HCT116 (cell line): ENCODE measurements at regions not wholly inside any gene's neighbourhood (a gene's known extent, or its start where the extent isn't known, plus 50 kb on each side); places are given as distances from the start of the nearest gene placed in this dataset.

Source experiments
- ATAC-seq: fragments of 200-7000 bp; cut with Tn5 transposase; 2 replicates; pipeline ENCODE4 v1.9.1; 2020; ENCODE audit warnings: mild to moderate bottlenecking, moderate library complexity
- BruUV-seq: library from RNA; stranded (reverse); fragments of 400-500 nt; replicated peaks from 2 replicates; lab custom pipeline; 2021; lab: Mats Ljungman, UMichigan
- CTCF ChIA-PET: fragments of 300-600 bp; sonication (Branson Sonifier 250); formaldehyde crosslinking; loops from one replicate; lab custom pipeline; 2021; ENCODE audit warnings: antibody characterized with exemption; lab: Charles Lee
- POLR2A ChIA-PET: fragments of 300-600, 350-600 bp; sonication (Branson Sonifier 250); formaldehyde crosslinking; loops from one replicate; lab custom pipeline; 2021; ENCODE audit warnings: antibody characterized with exemption; lab: Charles Lee
- RAD21 ChIA-PET, 2 experiments: fragments of 300-600 bp; sonication (Branson Sonifier 250); formaldehyde crosslinking; loops; one replicate each; lab custom pipeline; 2023; ENCODE audit warnings: low total read pairs in 2 of 2; ENCODE audit not compliant: uncharacterized antibody in 2 of 2, unreplicated experiment in 2 of 2, low non-redundant PET in 1 of 2; lab: Charles Lee
- DNase-seq: peaks from one replicate; pipeline ENCODE4 v3.0.0-alpha.2; 2010; ENCODE audit warnings: low read depth, low spot score
- H2AFZ ChIP-seq: fragments of 200-600 bp; shearing (Covaris generic), sonication (generic); 2 replicates; pipeline ENCODE4 v1.6.1; 2017; ENCODE audit warnings: low read depth, mixed run types, mixed read lengths, antibody characterized with exemption, low read length; ENCODE audit not compliant: poor library complexity, severe bottlenecking
- H3K27ac ChIP-seq: 2 replicates; pipeline ENCODE4 v1.5.1; 2012; ENCODE audit warnings: low read depth, low read length
- H3K27me3 ChIP-seq: fragments of 200-600 bp; sonication (generic); 2 replicates; pipeline ENCODE4 v1.6.1; 2016; ENCODE audit warnings: mixed run types, low read length, mixed read lengths; ENCODE audit not compliant: insufficient read depth
- H3K36me3 ChIP-seq, 2 experiments: fragments of 200-500 bp in 1 of 2; fragments of 200-600 bp in 1 of 2; sonication (Bioruptor generic) in 1 of 2; sonication (generic) in 1 of 2; 2 replicates each; pipeline versions ENCODE4 v1.5.1 to v1.6.1; 2014 to 2016; ENCODE audit warnings: low read length in 2 of 2, inconsistent platforms in 1 of 2, mixed read lengths in 1 of 2, mixed run types in 1 of 2; ENCODE audit not compliant: insufficient read depth in 2 of 2, control insufficient read depth in 1 of 2
- H3K4me1 ChIP-seq, 2 experiments: fragments of 200-600 bp in 1 of 2; sonication (generic) in 1 of 2; 2 replicates each; pipeline versions ENCODE4 v1.5.1 to v1.6.1; 2012 to 2017; ENCODE audit warnings: low read length in 2 of 2, inconsistent platforms in 1 of 2, mild to moderate bottlenecking in 1 of 2, mixed read lengths in 1 of 2, mixed run types in 1 of 2, moderate library complexity in 1 of 2; ENCODE audit not compliant: insufficient read depth in 2 of 2, control insufficient read depth in 1 of 2
- H3K4me2 ChIP-seq: fragments of 200-600 bp; sonication (generic); 2 replicates; pipeline ENCODE4 v1.6.1; 2017; ENCODE audit warnings: mixed run types, low read length, mixed read lengths
- H3K4me3 ChIP-seq, 2 experiments: fragments of 200-600 bp in 1 of 2; sonication (generic) in 1 of 2; replicated peaks in 1 of 2; 2 replicates each; pipeline ENCODE4 v1.5.1; 2011 to 2016; ENCODE audit warnings: low read length in 2 of 2, control low read depth in 1 of 2, low read depth in 1 of 2, mild to moderate bottlenecking in 1 of 2, mixed read lengths in 1 of 2, mixed run types in 1 of 2
- H3K79me2 ChIP-seq: fragments of 200-600 bp; sonication (generic); 2 replicates; pipeline ENCODE4 v1.6.1; 2017; ENCODE audit warnings: mild to moderate bottlenecking, mixed run types, low read length, moderate library complexity, mixed read lengths; ENCODE audit not compliant: insufficient read depth
- H3K9ac ChIP-seq: fragments of 200-600 bp; sonication (generic); 2 replicates; pipeline ENCODE4 v1.6.1; 2016; ENCODE audit warnings: low read length, mixed read lengths
- H3K9me2 ChIP-seq: fragments of 200-600 bp; sonication (generic), shearing (Covaris generic); 2 replicates; pipeline ENCODE4 v1.6.1; 2017; ENCODE audit warnings: mixed run types, mild to moderate bottlenecking, moderate library complexity; ENCODE audit not compliant: insufficient read depth
- H3K9me3 ChIP-seq, 2 experiments: fragments of 200-500 bp in 1 of 2; fragments of 200-600 bp in 1 of 2; sonication (Bioruptor generic) in 1 of 2; sonication (generic) in 1 of 2; 2 replicates each; pipeline ENCODE4 v1.6.1; 2014 to 2017; ENCODE audit warnings: low read length in 2 of 2, mixed read lengths in 2 of 2, inconsistent platforms in 1 of 2, low read depth in 1 of 2, mild to moderate bottlenecking in 1 of 2, mixed run types in 1 of 2, moderate library complexity in 1 of 2; ENCODE audit not compliant: control insufficient read depth in 1 of 2, insufficient read depth in 1 of 2
- H4K20me1 ChIP-seq: fragments of 200-600 bp; sonication (generic), shearing (Covaris generic); 2 replicates; pipeline ENCODE4 v1.6.1; 2017; ENCODE audit warnings: mixed run types, mild to moderate bottlenecking, moderate library complexity; ENCODE audit not compliant: insufficient read depth
- ATF3 ChIP-seq: IDR thresholded peaks from 2 replicates; pipeline ENCODE4 v1.6.1; 2012
- CBX3 ChIP-seq: IDR thresholded peaks from 2 replicates; pipeline ENCODE4 v1.6.1; 2012; ENCODE audit warnings: low read depth
- EGR1 ChIP-seq: IDR thresholded peaks from 2 replicates; pipeline ENCODE4 v1.6.1; 2012; ENCODE audit warnings: low read depth
- EZH2 ChIP-seq: fragments of 200-600 bp; sonication (generic); IDR thresholded peaks from 2 replicates; pipeline ENCODE4 v1.6.1; 2017; ENCODE audit warnings: antibody characterized with exemption, mixed run types
- EZH2phosphoT487 ChIP-seq: fragments of 200-600 bp; IDR thresholded peaks from 2 replicates; pipeline ENCODE4 v1.6.1; 2018; ENCODE audit warnings: antibody characterized with exemption, borderline replicate concordance
- JUND ChIP-seq: IDR thresholded peaks from 2 replicates; pipeline ENCODE4 v1.6.1; 2012
- POLR2A ChIP-seq: IDR thresholded peaks from 2 replicates; pipeline ENCODE4 v1.7.0; 2011; ENCODE audit warnings: borderline replicate concordance; ENCODE audit not compliant: insufficient read depth, insufficient read length; ENCODE audit errors: extremely low read depth
- POLR2AphosphoS5 ChIP-seq: IDR thresholded peaks from 2 replicates; pipeline ENCODE4 v1.6.1; 2011; ENCODE audit warnings: mild to moderate bottlenecking, low read depth, low read length, moderate library complexity
- RAD21 ChIP-seq: IDR thresholded peaks from 2 replicates; pipeline ENCODE4 v1.6.1; 2012; ENCODE audit warnings: low read depth, mild to moderate bottlenecking
- REST ChIP-seq: IDR thresholded peaks from 2 replicates; pipeline ENCODE4 v1.6.1; 2012; ENCODE audit warnings: low read depth
- SIN3A ChIP-seq: IDR thresholded peaks from 2 replicates; pipeline ENCODE4 v1.6.1; 2012; ENCODE audit warnings: low read depth
- SP1 ChIP-seq: IDR thresholded peaks from 2 replicates; pipeline ENCODE4 v1.6.1; 2012; ENCODE audit warnings: low read depth
- SRF ChIP-seq: IDR thresholded peaks from 2 replicates; pipeline ENCODE4 v1.6.1; 2012; ENCODE audit warnings: low read depth
- TCF7L2 ChIP-seq: IDR thresholded peaks from 2 replicates; pipeline ENCODE4 v1.7.0; 2011; ENCODE audit warnings: borderline replicate concordance, inconsistent platforms; ENCODE audit not compliant: insufficient read depth, insufficient read length; ENCODE audit errors: extremely low read depth
- YY1 ChIP-seq: IDR thresholded peaks from 2 replicates; pipeline ENCODE4 v1.6.1; 2011; ENCODE audit warnings: low read length, low read depth, moderate library complexity, mild to moderate bottlenecking; ENCODE audit not compliant: insufficient replicate concordance; ENCODE audit errors: extremely low read depth
- ZBTB33 ChIP-seq: IDR thresholded peaks from 2 replicates; pipeline ENCODE4 v1.6.1; 2011; ENCODE audit warnings: mild to moderate bottlenecking, low read length, moderate library complexity; ENCODE audit not compliant: insufficient replicate concordance; ENCODE audit errors: extremely low read depth
- ZNF274 ChIP-seq: fragments of 200-500 bp; sonication (Bioruptor generic); IDR thresholded peaks from 2 replicates; pipeline ENCODE4 v1.6.1; 2014; ENCODE audit warnings: mild to moderate bottlenecking, low read depth, low read length, inconsistent platforms
- intact Hi-C: fragments of 100-400 bp; cut with micrococcal nuclease; formaldehyde crosslinking; loops from 2 replicates; pipeline ENCODE4 v1.10.0; 2022
- TF ChIP-seq, protein P1 (sequence below), 3 experiments: fragments of 200-600 bp in 1 of 3; sonication (generic) in 1 of 3; IDR thresholded peaks in 2 of 3; conservative IDR thresholded peaks in 1 of 3; 2 replicates each; pipeline ENCODE4 v1.5.1; 2012 to 2017; ENCODE audit warnings: low read depth in 2 of 3, low read length in 2 of 3, antibody characterized with exemption in 1 of 3, borderline replicate concordance in 1 of 3, control low read depth in 1 of 3, mild to moderate bottlenecking in 1 of 3, mixed read lengths in 1 of 3, mixed run types in 1 of 3, moderate library complexity in 1 of 3; ENCODE audit not compliant: insufficient read depth in 1 of 3

DNA sequence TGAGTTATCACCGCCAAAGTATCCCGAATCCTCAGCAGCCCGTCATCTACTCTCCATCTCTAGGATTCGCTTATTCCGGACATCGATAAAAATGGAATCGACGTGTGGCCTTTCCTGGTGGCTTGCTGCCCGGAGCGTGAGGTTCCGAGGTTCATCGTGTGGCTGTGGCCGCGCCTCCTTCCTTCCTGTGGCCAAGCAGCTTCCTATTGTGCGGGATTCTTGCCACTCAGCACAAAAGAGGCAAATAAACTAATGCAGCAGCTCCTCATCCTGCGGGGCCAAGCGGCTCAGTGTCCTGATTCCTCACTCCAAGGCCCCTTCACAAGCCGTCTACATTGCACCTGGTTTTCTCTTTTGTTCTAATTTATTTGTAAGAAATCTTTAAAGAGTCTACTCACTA is 800.9 kb downstream of the CDH9 start:
- H3K4me1 ChIP-seq = no peaks in the 10 kb centered on the region; a peak in 1 of 4 replicates
- H3K9ac ChIP-seq = no peak overlapping the region
- no peak overlapping the region for H2AFZ ChIP-seq
- DNase-seq = no peak
- POLR2A ChIA-PET = no interaction called here
- no peak for TF ChIP-seq REST
- no peak for TF ChIP-seq EGR1
- no peak for TF ChIP-seq EZH2
- no peak for TF ChIP-seq JUND
- TF ChIP-seq ZBTB33 = no peak
- TF ChIP-seq TCF7L2 = no peak
- no peak for TF ChIP-seq EZH2phosphoT487
- no peak for TF ChIP-seq POLR2A
- no peak for TF ChIP-seq RAD21
- TF ChIP-seq, protein P1, sequence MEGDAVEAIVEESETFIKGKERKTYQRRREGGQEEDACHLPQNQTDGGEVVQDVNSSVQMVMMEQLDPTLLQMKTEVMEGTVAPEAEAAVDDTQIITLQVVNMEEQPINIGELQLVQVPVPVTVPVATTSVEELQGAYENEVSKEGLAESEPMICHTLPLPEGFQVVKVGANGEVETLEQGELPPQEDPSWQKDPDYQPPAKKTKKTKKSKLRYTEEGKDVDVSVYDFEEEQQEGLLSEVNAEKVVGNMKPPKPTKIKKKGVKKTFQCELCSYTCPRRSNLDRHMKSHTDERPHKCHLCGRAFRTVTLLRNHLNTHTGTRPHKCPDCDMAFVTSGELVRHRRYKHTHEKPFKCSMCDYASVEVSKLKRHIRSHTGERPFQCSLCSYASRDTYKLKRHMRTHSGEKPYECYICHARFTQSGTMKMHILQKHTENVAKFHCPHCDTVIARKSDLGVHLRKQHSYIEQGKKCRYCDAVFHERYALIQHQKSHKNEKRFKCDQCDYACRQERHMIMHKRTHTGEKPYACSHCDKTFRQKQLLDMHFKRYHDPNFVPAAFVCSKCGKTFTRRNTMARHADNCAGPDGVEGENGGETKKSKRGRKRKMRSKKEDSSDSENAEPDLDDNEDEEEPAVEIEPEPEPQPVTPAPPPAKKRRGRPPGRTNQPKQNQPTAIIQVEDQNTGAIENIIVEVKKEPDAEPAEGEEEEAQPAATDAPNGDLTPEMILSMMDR (IDR thresholded peaks at IDR 0.05 in 2 of 3, conservative IDR thresholded peaks at IDR 0.05 in 1 of 3; ENCODE audit: borderline replicate concordance in 1 of 3, insufficient read depth in 1 of 3, low read depth in 2 of 3, low read length in 2 of 3) = no peak
- no peak for TF ChIP-seq YY1
- TF ChIP-seq SIN3A = no peak
- TF ChIP-seq SP1 = no peak
- TF ChIP-seq ZNF274 = no peak
- no peak for TF ChIP-seq CBX3
- no peak for TF ChIP-seq ATF3
- TF ChIP-seq SRF = no peak
- no peak for TF ChIP-seq POLR2AphosphoS5
- TF ChIP-seq, all 23 proteins: peak for 0
- peaks cover 3 to 23% of the 10 kb centered on the region in 2 experiments; a peak in 2 of 4 replicates for H3K9me3 ChIP-seq
- ATAC-seq = no peak
- H3K9me2 ChIP-seq = no peaks in the 10 kb centered on the region
- no peak overlapping the region for H3K4me2 ChIP-seq
- no peaks in the 10 kb centered on the region for H3K79me2 ChIP-seq
- no peak overlapping the region for H3K4me3 ChIP-seq
- no TSS peak for BruUV-seq
- H3K36me3 ChIP-seq = no peaks in the 10 kb centered on the region
- intact Hi-C loops = no loop called here
- H4K20me1 ChIP-seq = no peaks in the 10 kb centered on the region
- no peaks in the 10 kb centered on the region for H3K27me3 ChIP-seq
- RAD21 ChIA-PET = no interaction called here
- CTCF ChIA-PET = no interaction called here
- no peak overlapping the region for H3K27ac ChIP-seq
